GM06990 (cell line): ENCODE measurements at regions not wholly inside any gene's neighbourhood (a gene's known extent, or its start where the extent isn't known, plus 50 kb on each side); places are given as distances from the start of the nearest gene placed in this dataset.

Source experiments
- DNase-seq: peaks from one replicate; pipeline ENCODE4 v3.0.0-alpha.2; 2011; ENCODE audit not compliant: insufficient read length; ENCODE audit errors: extremely low read depth
- H3K27me3 ChIP-seq: replicated peaks from 2 replicates; pipeline ENCODE4 v1.6.0; 2011; ENCODE audit warnings: low read length; ENCODE audit not compliant: control insufficient read depth, insufficient read depth
- H3K36me3 ChIP-seq: 2 replicates; pipeline ENCODE4 v1.5.1; 2011; ENCODE audit warnings: low read length; ENCODE audit not compliant: control insufficient read depth, insufficient read depth
- H3K4me3 ChIP-seq: replicated peaks from 2 replicates; pipeline ENCODE4 v1.5.1; 2011; ENCODE audit warnings: low read depth, mild to moderate bottlenecking, control low read depth, low read length
- CTCF ChIP-seq: IDR thresholded peaks from 2 replicates; pipeline ENCODE4 v1.5.1; 2011; ENCODE audit warnings: low read length, control low read depth, mild to moderate bottlenecking, inconsistent platforms; ENCODE audit not compliant: insufficient read depth, poor library complexity, severe bottlenecking

GRCh38 chr21:35963920-35964451 is 96.3 kb downstream of the SETD4 start:
- Histone ChIP-seq H3K4me3 (no peak overlapping the region), H3K36me3 (no peaks in the 10 kb centered on the region), H3K27me3 (no peaks in the 10 kb centered on the region; the same call in 1 of the 2 replicates)
- DNase-seq = no peak
- TF ChIP-seq CTCF = no peak

- no peaks in the 10 kb centered on the region for H3K36me3 ChIP-seq
- no peak for DNase-seq
- H3K27me3 ChIP-seq = no peaks in the 10 kb centered on the region; the same call in 1 of the 2 replicates
- no peak for TF ChIP-seq CTCF
- no peak overlapping the region for H3K4me3 ChIP-seq
Observed at GRCh38 chr21:35962917-35963316, 97.4 kb downstream of the SETD4 start.

- H3K4me3 ChIP-seq = no peak overlapping the region
- H3K27me3 ChIP-seq = no peaks in the 10 kb centered on the region; the same call in 1 of the 2 replicates
- no peak for TF ChIP-seq CTCF
- H3K36me3 ChIP-seq = no peaks in the 10 kb centered on the region
- DNase-seq = no peak
Observed at GRCh38 chr21:35954066-35954465, 106.3 kb downstream of the SETD4 start.

- no peaks in the 10 kb centered on the region; the same call in 1 of the 2 replicates for H3K27me3 ChIP-seq
- no peaks in the 10 kb centered on the region for H3K36me3 ChIP-seq
- TF ChIP-seq CTCF = no peak
- DNase-seq = no peak
- H3K4me3 ChIP-seq = no peak overlapping the region
Observed at GRCh38 chr21:35953597-35953996, 106.7 kb downstream of the SETD4 start.

GRCh38 chr21:35952651-35953340 is 107.5 kb downstream of the SETD4 start:
- H3K36me3 ChIP-seq = no peaks in the 10 kb centered on the region
- no peak for DNase-seq
- no peaks in the 10 kb centered on the region; the same call in 1 of the 2 replicates for H3K27me3 ChIP-seq
- no peak overlapping the region for H3K4me3 ChIP-seq
- no peak for TF ChIP-seq CTCF
